HG03095 (cell line): ENCODE measurements at regions not wholly inside any gene's neighbourhood (a gene's known extent, or its start where the extent isn't known, plus 50 kb on each side); places are given as distances from the start of the nearest gene placed in this dataset.

Experiments used
- ATAC-seq: cut with Tn5 transposase; IDR thresholded peaks from one replicate; pipeline ENCODE4 v1.9.1; 2021; ENCODE audit warnings: moderate library complexity; ENCODE audit not compliant: unreplicated experiment

DNA sequence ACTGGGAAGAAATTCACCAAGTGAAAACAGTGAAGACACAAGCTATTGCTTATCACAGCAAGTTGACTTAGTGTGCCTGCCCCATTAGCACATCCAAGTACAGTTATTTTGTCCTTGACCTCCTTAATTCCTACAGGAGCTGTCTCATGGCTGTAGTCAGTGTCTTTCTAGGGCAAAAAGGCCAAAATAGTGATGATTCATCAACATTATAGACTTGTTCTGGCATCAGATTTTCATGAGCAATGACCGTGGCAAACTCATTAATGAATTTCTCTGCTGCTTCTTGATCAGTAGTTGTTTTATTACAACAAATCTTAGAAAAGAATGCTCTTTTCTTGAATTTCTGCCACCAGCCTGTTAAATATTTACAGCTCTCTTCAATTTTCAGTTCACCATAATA, 1169.3 kb upstream of the DDX18 start:
- no peak for ATAC-seq

DNA sequence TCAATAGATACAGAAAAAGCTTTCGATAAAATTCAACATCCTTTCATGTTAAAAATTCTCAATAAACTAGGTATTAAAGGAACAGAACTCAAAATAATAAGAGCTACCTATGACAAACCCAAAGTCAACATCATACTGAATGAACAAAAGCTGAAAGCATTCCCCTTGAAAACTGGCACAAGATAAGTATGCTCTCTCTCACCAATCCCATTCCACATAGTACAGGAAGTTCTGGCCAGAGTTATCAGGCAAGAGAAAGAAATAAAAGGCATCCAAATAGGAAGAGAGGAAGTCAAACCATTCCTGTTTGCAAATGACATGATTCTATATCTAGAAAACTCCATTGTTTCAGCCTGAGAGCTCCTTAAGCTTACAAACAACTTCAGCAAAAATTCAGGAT, 1145.8 kb upstream of the DDX18 start:
- ATAC-seq = no peak

DNA sequence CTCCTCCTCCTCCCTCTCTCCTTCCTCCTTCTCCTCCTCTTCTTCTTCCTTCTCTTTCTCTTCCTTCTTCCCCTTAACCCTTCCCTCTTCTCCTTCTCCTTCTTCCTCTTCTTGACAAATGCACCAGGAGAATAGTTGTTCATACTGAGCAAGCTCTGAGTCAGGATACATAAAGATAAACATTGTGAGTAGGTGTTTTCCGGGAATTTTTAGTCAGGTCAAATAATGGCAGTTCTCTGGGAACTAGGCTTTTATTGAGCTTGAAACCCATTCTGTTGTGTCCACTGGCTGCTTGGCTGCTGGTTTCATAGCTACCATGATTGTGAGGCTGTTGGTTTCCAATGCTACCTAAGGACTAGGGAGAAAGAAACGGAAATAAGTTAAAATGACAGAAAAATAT, 1144.7 kb upstream of the DDX18 start:
- no peak for ATAC-seq

DNA sequence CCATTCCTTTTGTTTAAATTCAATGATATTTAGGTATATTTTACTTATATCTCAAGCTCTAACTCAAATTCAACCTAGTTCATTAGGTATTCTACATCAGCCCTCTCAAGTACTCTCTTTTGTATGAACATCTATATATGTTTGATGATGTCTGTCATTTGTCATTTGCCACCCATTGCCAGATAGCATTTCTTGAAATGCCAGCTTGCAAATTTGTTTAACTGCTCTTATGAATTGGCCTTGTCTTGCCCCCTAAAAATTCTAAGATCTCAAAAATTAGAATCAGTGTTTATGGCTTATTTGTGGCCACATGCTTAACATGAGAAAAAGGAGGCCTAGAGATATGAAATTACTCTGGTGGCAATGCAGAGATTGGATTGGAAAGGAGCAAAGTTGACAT, 1140.3 kb upstream of the DDX18 start:
- ATAC-seq = no peak

DNA sequence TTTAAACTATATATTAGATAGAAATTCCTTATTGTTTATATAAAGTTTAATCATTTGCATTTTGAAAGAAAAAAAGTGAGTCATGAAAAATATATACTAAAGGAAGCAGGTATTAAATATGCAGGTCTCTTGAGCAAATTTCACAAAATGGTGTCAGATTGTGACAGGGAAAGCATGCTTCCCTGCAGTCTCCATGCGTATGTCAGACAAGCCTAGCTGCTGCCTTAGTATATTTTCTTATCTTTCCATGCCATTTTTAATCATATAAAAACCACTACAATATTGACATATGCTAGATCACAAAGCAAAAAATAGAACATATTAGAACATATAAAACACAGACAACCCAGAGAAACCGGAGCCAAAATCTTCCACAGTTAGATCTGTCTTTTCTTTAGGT, 1137.7 kb upstream of the DDX18 start:
- no peak for ATAC-seq

DNA sequence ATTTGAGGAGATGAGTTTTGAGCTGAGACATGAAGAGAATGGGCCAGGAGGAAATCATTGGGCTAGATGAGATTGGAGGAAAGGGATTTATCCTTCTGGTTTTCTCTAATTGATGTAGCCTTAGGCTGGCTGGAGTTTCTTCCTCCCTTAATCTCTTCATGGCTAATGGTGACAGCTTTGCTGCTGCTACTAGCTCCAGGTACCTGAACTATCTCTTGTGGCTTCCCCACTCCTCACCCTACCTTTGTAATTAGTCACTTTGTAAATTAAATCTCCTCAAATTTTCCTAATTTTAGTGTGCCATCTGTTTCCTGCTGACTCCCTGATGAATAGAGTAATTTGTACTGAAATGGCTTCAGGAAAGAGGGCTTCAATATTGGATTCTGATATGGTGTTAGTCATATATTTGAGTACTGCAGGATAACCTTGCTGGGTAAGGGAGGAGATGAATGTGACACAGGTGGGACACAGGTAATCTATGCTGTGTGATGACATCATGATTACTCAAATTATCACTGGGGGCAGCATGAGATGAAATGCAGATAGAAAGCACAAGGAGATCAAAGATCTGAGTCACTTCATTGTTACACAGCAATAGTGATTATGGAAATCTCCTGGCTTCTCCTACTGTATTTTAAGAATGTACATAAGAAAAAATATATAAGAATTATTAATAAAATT, 1134.1 kb upstream of the DDX18 start:
- ATAC-seq = no peak

DNA sequence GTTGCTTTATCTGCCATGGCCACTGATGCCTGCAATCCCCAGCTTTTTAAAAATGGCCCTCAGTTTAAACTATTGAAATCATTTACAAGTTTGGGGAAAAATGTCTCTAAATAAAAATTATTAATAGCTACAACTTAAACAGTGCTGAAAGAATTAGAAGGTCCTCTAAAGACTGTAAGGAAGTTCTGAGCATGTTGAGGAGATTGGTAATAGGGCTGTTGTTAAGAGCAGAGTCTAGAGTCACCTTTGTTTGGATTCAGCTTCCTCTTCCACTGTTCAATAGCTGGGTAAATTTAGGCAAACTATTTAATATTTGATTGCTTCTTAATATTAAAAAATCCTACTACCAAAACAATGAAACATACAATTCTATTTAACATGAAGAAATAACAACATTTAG, 1127.1 kb upstream of the DDX18 start:
- ATAC-seq = no peak

DNA sequence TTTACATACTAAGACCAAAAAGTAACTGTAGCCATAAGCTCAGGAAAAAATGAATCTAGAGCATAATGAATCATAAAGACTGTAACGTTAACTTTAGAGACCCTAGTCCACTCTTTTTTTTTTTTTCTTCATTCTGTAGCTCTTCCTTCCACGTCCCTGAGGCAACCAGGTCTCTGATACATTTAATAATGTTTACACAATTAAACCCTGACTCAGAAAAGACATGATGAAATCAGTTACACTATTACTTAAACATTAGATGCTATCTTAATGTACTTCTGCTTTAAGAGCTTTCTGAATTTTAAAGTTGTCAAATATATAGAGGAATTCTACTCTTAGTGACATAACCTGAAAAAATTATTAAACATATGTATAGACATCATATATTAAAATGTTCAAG, 1121.5 kb upstream of the DDX18 start:
- ATAC-seq = no peak

DNA sequence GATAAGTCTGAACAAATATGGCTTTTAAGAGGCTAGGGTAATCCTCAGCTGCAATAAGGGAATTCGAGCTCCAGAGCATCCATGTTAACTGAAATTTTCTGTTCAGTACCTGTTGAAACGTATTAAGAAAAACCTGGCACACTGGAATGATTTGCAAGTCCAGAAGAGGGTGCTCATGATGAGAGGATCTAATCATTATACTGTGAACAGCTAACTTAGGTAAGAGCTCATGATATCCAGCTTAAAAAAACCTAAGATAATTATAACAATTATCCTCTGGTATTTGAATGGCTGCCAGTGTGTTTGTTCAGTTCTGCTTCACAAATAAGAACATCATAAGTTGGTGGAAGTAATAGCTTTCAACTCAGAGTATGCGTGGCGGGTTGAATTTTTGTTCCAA, 1118.3 kb upstream of the DDX18 start:
- no peak for ATAC-seq

DNA sequence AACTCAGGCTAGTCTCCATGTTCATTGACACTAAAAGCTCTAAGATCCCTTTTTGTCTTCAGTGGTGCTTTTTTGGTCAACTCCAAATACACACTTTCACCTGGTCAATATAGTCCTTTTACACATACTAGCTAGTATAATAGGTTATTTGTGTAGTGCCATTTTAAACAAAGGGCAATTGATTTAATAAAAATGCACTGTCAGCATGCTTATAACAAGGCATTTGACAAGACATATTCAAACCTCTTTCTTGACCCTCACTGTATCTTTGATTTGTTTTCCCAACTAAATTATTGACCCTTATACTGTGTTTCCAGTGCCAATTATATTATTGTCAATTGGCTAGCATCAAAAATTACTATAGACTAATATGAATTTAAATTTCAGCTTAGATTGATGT, 1117.6 kb upstream of the DDX18 start:
- no peak for ATAC-seq

DNA sequence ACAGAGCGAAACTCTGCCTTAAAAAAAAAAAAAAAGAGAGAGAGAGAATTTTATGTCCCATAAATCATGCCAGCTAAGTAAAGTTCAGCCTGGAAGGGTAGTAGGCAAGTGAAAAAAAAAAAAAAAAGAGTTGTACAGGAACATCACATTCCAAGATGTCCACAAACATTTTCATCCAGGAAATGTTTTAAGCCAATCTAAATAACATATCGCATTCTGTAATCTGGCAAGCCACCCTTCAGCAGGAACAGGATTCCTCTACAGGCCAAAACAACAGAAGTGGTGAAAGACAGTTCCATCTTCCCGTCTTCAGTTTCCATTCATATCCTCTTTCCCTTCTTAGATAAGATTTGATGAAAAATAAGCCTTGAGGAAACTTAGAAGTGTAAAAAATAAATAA, 1108.1 kb upstream of the DDX18 start:
- no peak for ATAC-seq

DNA sequence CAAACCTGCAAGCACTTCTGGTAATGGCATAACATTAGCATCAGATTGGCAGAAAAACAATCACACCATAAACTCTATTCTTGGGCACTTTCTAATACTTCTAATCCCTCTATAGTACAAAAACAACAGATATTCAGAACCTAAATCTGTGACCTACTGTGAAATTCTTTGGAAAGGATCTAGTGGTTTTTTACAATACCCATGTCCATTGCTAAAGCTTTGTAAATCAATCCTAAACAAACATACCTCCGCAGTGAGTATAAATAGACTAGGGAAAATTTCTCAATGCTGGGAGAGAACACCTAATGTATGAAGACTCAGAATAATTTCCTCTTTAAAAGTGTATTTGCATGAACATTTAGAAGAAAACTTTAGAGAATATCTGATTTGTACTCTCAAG, 1098.5 kb upstream of the DDX18 start:
- no peak for ATAC-seq

DNA sequence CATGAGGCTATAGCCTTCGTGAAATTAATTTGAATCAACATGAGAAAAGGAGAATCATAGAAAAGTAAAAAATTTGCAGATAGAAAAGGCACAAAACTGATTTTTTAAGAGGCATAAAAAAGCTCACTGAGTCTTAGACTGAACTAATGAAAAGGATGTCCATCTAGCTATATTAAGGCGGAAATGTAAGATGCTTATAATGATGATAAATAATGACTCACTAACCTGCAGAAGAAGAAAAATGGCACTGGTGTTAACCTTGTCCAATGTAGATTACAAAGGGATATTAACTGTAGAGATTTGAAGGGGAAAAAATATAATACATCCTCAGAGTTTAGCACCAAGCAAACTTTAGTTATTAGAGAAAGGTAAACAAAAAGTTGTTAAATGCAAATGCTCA, 1098.0 kb upstream of the DDX18 start:
- no peak for ATAC-seq

DNA sequence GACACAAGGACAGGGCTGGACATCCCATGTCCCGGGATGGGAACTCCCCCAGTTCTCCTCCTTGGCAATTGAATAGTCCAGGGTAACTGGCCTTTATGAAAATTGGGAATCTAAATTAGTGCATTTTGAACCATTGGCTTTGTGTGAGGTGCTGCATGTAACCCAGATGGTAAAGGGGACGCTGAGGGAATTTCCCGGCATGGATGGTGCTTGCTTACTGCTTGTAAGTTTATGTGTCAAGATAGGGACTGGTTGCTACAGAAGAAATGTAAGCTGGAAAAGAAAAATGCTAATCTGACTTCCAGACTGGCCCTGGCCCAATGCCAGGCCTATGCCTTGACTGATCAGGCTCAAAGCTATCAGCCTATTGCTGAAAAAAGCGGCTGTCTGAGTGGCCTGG, 1096.7 kb upstream of the DDX18 start:
- ATAC-seq = no peak

DNA sequence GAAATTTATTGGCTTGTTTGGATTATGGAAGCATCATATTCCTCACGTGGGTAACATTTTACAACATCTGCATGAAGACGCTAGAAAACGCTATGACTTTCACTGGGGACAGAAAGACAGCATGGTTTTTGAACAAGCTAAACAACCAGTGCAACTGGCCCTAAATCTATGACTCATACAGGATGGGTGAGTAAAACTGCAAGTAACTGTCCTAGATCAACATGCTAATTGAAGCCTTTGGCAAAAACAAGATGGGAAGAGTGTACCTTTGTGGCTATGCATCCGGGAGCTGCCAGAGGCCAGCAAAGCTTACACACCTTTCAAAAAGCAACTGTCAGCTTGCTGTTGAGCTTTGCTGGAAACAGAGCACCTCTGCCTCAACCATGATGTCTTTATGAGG, 1096.0 kb upstream of the DDX18 start:
- ATAC-seq = no peak

DNA sequence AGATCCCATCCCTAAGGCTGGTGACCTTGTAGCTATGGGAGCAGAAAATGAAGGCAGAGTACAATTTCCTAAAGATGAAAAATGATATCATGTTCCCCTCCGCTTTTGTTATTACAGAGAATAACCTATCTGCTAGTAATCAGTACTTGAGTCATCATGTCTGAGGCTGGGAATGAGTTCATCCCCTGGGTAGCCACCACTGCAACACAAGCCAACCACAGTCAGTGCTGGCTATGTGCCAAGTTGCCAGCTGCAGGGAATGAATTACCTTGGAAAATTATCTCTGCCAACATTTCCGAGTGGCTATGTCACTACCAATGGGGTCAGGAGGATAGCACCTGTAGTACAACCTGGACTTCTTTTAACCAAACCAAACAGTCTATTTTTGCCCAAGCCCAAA, 1094.7 kb upstream of the DDX18 start:
- ATAC-seq = no peak

DNA sequence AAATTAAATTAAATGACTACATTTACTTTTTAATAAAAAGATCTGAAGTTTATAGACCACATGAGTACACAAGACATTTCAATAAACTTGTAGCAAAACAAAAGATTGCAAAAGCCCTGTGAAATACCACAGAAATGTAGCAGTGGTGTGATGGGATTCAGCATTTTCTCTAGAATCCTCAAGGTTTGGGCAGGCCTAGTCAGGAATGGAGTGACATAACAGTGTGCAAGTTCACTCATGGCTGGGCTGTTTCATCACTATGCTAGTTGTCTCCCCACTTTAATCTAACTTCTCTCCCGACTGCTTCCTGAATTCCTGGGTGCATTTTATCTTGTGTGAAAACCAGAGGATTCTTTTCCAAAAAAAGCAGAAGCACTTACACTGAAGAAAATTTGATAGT, 1089.9 kb upstream of the DDX18 start:
- ATAC-seq = no peak

DNA sequence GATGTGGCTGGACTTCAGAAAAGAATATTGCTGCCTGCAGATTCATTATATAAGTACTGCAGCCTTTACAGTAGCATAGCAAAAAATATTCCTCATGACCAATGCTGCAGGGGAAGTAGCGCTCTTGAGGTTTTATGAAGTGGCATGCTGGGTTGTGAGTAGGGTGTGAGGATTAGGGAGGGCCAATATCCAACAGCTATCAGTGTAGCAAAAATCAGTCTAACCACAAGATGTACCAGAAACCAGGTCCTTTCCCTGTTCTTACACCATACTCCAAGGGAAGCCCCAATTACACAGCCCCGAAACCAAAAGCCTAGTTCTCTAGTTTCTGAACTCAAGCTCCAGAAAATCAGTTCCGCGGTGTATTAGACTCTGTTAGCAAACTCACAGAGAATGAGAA, 1082.2 kb upstream of the DDX18 start:
- ATAC-seq = no peak

DNA sequence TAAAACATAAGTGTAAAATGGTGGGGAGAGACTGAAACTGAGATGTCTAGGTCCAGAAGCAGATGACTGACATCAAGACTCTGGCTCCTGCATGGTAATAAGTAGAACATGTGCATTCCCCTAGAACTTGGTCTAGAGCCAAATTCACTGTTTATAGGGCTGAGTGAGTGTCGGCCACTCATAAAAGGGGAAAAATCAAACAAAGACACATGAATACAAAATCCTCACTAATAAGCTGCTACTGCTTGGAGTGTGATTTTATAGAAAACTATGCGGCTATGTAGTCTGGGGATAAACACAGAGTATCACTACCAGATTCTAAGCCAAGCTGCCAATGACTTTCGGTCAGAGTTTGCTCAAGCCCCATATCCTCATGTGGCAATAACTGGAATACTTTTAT, 1080.8 kb upstream of the DDX18 start:
- no peak for ATAC-seq

DNA sequence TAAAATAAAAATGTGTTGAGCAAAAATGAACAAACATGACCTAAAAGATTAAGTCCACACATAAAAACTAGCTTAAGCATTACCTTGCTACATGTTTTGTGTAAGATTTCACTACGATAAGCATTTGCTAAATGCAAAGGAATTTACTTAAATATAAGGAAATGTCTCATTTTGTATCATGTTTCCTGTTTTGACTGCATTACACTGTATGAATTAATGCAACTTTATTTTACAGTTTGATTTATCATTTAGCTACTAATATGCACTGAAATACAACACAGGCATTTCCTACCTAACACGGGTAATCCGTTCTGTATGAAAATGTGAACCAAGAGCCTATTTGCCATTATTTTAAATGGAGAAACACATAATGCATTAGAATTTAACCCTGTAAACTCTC, 1076.5 kb upstream of the DDX18 start:
- no peak for ATAC-seq

DNA sequence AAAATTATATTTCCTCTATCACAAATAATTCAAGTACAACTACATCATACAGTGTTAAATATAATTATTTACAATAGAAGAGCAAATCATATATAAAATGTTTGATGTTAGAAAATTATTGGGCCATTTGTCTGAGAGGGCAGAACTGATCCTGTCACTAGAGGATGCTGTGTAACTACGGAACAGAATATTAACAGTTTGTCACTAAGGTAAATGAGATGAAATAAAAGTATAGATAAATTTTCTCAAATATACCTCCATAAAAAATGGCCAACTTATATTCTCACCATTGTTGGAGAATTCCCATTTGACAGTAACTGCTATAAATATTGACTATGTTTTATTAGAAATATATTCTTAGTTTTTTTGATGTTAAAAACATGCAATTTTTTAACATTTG, 1067.4 kb upstream of the DDX18 start:
- no peak for ATAC-seq

DNA sequence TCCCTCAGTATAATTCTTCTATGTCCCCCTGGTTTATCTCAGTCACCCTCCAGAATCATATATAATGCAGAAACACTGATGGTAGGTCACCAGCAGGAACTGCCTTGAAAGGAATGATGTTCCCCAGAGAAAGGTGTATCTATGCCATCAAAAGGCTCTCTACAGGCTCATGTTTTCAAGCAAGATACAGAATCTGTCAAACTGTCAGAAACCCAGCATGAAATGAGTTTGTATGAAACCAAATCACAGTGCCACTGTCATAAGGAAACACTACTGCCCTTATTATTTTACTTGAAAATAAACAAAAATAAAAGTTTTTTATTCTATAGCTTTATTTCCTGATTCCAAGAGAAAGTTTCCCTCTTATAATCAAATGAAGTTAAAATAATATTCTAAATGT, 1064.5 kb upstream of the DDX18 start:
- ATAC-seq = no peak

DNA sequence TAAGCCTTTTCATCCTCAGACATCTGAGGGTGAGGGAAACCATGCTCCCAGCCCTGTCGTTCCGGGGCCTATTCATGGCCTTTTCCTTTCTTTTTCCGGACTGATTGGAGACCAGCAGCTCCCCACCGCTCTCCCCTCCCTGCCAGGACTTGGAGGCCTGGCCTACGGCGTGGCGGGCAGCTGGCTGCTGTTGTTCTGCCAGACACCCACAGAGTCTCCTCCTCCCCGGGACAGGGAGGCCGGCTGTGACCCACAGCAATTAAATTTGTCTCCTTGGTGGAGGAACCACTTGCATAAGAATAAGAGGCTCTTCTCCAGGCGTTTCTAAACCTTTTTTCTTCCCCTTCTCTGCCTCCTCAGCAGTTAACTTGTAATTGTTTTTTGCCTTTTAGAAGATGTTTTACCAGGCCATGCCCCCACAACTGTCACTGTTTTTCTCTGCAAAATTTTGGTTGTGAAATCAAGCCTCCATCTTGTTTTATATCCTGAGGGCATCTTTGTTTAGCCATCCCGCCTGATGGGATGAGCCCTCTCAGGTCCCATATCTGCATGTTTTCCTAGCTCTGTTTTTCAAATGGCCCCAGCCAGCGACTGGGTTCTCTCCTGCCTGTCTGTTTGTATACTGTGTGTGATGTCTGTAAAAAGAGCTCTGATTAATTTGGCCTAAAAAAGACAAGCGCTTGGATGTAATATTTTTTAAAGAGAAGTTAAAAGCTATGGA, 1060.0 kb upstream of the DDX18 start:
- no peak for ATAC-seq
